GM19324 (cell line): ENCODE measurements at regions not wholly inside any gene's neighbourhood (a gene's known extent, or its start where the extent isn't known, plus 50 kb on each side); places are given as distances from the start of the nearest gene placed in this dataset.

Source experiments
- ATAC-seq: cut with Tn5 transposase; IDR thresholded peaks from one replicate; pipeline ENCODE4 v1.9.1; 2021; ENCODE audit warnings: mild to moderate bottlenecking, moderate library complexity; ENCODE audit not compliant: unreplicated experiment, low FRiP score

- no peak for ATAC-seq
These were observed 465.9 kb downstream of the PLA2G4A start for GRCh38 chr1:187294421-187295201.

GRCh38 chr1:187300081-187300480 is 471.3 kb downstream of the PLA2G4A start:
- no peak for ATAC-seq

GRCh38 chr1:187306710-187307415 is 478.1 kb downstream of the PLA2G4A start:
- ATAC-seq = no peak

- ATAC-seq = no peak
These were observed 481.4 kb downstream of the PLA2G4A start for GRCh38 chr1:187310038-187310631.

- no peak for ATAC-seq
These were observed 484.4 kb downstream of the PLA2G4A start for GRCh38 chr1:187313115-187313514.

GRCh38 chr1:187326557-187326956 is 497.8 kb downstream of the PLA2G4A start:
- no peak for ATAC-seq

GRCh38 chr1:187336441-187337168 is 507.9 kb downstream of the PLA2G4A start:
- ATAC-seq = no peak

- ATAC-seq = no peak
These were observed 510.1 kb downstream of the PLA2G4A start for GRCh38 chr1:187338762-187339412.

- no peak for ATAC-seq
These were observed 513.7 kb downstream of the PLA2G4A start for GRCh38 chr1:187342495-187342894.

- no peak for ATAC-seq
These were observed 545.3 kb downstream of the PLA2G4A start for GRCh38 chr1:187374082-187374481.

- no peak for ATAC-seq
These were observed 546.0 kb downstream of the PLA2G4A start for GRCh38 chr1:187374742-187375141.

- ATAC-seq = no peak
These were observed 554.6 kb downstream of the PLA2G4A start for GRCh38 chr1:187383366-187383765.

GRCh38 chr1:187384504-187384903 is 555.8 kb downstream of the PLA2G4A start:
- ATAC-seq = no peak

GRCh38 chr1:187390215-187390818 is 561.6 kb downstream of the PLA2G4A start:
- ATAC-seq = no peak

- ATAC-seq = no peak
These were observed 567.5 kb downstream of the PLA2G4A start for GRCh38 chr1:187396226-187396625.

- no peak for ATAC-seq
These were observed 568.4 kb downstream of the PLA2G4A start for GRCh38 chr1:187396929-187397796.

- ATAC-seq = no peak
These were observed 579.7 kb downstream of the PLA2G4A start for GRCh38 chr1:187408212-187409004.

GRCh38 chr1:187409341-187409740 is 580.6 kb downstream of the PLA2G4A start:
- no peak for ATAC-seq
